ENCODE measurements at regions not wholly inside any gene's neighbourhood (a gene's known extent, or its start where the extent isn't known, plus 50 kb on each side); places are given as distances from the start of the nearest gene placed in this dataset.

DNA sequence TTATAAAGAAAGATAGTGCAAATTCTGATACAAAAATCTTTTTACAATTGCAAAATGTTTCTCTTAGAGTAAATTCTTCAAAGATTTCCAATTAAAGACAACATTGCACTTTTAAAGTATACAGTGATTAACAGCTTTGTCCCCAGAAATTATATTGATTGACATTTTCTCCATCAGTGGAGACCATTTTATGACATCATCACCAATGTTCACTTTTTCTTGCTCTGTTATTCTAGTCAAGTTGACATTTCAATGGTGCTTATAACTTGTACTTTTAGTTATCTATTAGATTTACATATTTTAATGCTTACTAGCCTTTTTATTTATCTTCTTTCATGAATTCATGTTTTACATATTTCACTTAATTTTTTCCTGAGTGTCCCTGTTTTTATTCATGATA lies 524.8 kb downstream of the HAO1 start:
- H3K4me3 Mint-ChIP-seq (ENCODE audit: unreplicated experiment), result no peak overlapping the region
- TF ChIP-seq, protein P1, sequence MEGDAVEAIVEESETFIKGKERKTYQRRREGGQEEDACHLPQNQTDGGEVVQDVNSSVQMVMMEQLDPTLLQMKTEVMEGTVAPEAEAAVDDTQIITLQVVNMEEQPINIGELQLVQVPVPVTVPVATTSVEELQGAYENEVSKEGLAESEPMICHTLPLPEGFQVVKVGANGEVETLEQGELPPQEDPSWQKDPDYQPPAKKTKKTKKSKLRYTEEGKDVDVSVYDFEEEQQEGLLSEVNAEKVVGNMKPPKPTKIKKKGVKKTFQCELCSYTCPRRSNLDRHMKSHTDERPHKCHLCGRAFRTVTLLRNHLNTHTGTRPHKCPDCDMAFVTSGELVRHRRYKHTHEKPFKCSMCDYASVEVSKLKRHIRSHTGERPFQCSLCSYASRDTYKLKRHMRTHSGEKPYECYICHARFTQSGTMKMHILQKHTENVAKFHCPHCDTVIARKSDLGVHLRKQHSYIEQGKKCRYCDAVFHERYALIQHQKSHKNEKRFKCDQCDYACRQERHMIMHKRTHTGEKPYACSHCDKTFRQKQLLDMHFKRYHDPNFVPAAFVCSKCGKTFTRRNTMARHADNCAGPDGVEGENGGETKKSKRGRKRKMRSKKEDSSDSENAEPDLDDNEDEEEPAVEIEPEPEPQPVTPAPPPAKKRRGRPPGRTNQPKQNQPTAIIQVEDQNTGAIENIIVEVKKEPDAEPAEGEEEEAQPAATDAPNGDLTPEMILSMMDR (IDR thresholded peaks at IDR 0.05), result no peak
- H3K4me1 Mint-ChIP-seq (ENCODE audit: low read depth), result no peaks in the 10 kb centered on the region
- H3K9me3 Mint-ChIP-seq (ENCODE audit: low read depth), result no peaks in the 10 kb centered on the region
- DNase-seq (ENCODE audit: low spot score), result no peak
- no peak overlapping the region for H3K27ac Mint-ChIP-seq (ENCODE audit: unreplicated experiment)
- no peaks in the 10 kb centered on the region for H3K27me3 Mint-ChIP-seq (ENCODE audit: low read depth)
- H3K36me3 Mint-ChIP-seq (ENCODE audit: low read depth), result no peaks in the 10 kb centered on the region

GRCh38 chr20:7416382-7416781 lies 523.9 kb downstream of the HAO1 start:
- H3K27ac Mint-ChIP-seq (ENCODE audit: unreplicated experiment), result no peak overlapping the region
- no peak overlapping the region for H3K4me3 Mint-ChIP-seq (ENCODE audit: unreplicated experiment)
- no peak for DNase-seq (ENCODE audit: low spot score)
- H3K9me3 Mint-ChIP-seq (ENCODE audit: low read depth), result no peaks in the 10 kb centered on the region
- no peaks in the 10 kb centered on the region for H3K4me1 Mint-ChIP-seq (ENCODE audit: low read depth)
- peaks cover under 1% of the 10 kb centered on the region for H3K27me3 Mint-ChIP-seq (ENCODE audit: low read depth)
- H3K36me3 Mint-ChIP-seq (ENCODE audit: low read depth), result no peaks in the 10 kb centered on the region
- TF ChIP-seq, protein P1 (IDR thresholded peaks at IDR 0.05), result no peak

DNA sequence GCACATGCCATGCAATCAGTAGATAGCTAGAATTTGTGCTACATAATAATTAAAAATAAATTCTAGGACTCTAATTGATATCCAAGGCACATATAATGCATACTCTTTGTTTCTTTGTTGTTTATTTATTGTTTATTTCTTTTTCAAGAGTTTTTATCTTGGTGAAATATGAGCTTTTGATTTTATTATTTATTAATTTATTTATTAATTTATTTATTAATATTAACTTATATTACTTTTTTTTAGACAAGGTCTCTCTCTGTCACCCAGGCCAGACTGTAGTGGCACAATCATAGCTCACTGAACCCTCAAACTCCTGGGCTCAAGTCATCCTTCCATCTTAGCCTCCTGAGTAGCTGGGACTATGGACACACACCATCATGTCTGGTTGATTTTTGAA lies 519.9 kb downstream of the HAO1 start:
- TF ChIP-seq, protein P1 (IDR thresholded peaks at IDR 0.05), result no peak
- Mint-ChIP-seq H3K36me3 (ENCODE audit: low read depth) (no peaks in the 10 kb centered on the region), H3K4me3 (ENCODE audit: unreplicated experiment) (no peak overlapping the region), H3K4me1 (ENCODE audit: low read depth) (no peaks in the 10 kb centered on the region), H3K9me3 (ENCODE audit: low read depth) (no peaks in the 10 kb centered on the region), H3K27me3 (ENCODE audit: low read depth) (peaks cover 2% of the 10 kb centered on the region), H3K27ac (ENCODE audit: unreplicated experiment) (no peak overlapping the region)
- no peak for DNase-seq (ENCODE audit: low spot score)

DNA sequence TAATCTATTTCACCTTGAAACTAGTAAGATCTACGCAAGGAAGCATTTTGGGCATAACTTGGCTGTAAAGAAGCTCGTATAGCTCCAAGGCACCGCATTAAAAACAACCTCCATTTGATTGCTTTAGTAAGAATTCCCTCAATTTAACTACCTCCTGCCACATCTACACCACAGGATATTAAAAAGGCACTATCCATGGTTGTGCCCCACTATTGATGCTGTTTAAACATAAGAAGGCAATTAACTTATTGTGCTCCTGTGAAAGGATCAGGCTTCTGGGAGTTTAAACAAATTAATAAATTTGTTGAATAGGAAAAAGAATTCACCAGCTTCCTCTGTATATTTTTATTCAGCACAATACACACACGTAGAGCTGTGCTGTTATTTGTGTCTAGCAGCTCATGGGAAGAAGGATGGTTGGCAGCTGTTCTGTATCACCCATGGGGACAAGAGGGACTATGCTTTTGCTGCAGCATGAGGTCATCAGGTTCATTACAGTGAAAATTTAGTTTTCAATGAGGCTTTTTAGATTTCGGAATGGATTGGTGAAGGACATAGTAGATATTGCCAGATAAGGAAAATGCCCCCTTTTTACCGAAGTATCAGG lies 513.3 kb downstream of the HAO1 start:
- Mint-ChIP-seq H3K36me3 (ENCODE audit: low read depth) (no peaks in the 10 kb centered on the region), H3K9me3 (ENCODE audit: low read depth) (no peaks in the 10 kb centered on the region), H3K4me3 (ENCODE audit: unreplicated experiment) (no peak overlapping the region), H3K27ac (ENCODE audit: unreplicated experiment) (no peak overlapping the region), H3K27me3 (ENCODE audit: low read depth) (peaks cover 3% of the 10 kb centered on the region), H3K4me1 (ENCODE audit: low read depth) (no peaks in the 10 kb centered on the region)
- no peak for DNase-seq (ENCODE audit: low spot score)
- TF ChIP-seq, protein P1 (IDR thresholded peaks at IDR 0.05), result no peak

DNA sequence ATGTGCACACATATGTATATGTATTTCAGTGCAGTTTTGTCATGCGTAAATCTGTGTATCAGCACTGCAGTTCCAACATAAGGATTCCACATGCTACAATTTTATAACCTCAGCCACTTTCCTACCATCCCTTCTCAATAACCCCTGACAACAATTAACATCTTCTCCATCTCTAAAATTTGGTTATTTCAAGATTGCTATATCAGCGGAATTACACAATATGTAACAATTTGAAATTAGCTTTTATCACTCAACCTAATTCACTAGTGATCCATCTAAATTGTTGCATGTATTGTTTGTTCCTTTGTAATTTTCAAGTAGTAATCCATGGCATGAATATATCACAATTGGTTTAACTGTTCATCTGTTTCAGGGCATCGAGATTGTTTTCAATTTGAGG lies 511.3 kb downstream of the HAO1 start:
- Mint-ChIP-seq H3K27ac (ENCODE audit: unreplicated experiment) (no peak overlapping the region), H3K9me3 (ENCODE audit: low read depth) (no peaks in the 10 kb centered on the region), H3K36me3 (ENCODE audit: low read depth) (no peaks in the 10 kb centered on the region), H3K4me1 (ENCODE audit: low read depth) (no peaks in the 10 kb centered on the region), H3K4me3 (ENCODE audit: unreplicated experiment) (no peak overlapping the region), H3K27me3 (ENCODE audit: low read depth) (peaks cover 3% of the 10 kb centered on the region)
- TF ChIP-seq, protein P1 (IDR thresholded peaks at IDR 0.05), result no peak
- no peak for DNase-seq (ENCODE audit: low spot score)
